Right atrium auricular region (tissue), 2 donors: ENCODE measurements at regions not wholly inside any gene's neighbourhood (a gene's known extent, or its start where the extent isn't known, plus 50 kb on each side); places are given as distances from the start of the nearest gene placed in this dataset.
"Not testable (repeated sequence)": the region's sequence is repeated elsewhere in the genome, so short reads cannot be mapped to it uniquely, and the experiment has no call there.

ENCODE experiments used
- DNase-seq: peaks from one replicate; pipeline ENCODE4 v3.0.0-alpha.2; 2019; ENCODE audit warnings: low spot score
- H3K27ac ChIP-seq, 2 donors: fragments of 200-600 bp; sonication (generic); 1 replicate in 1 of 2; 2 replicates in 1 of 2; pipeline ENCODE4 v1.5.1; 2016 to 2019
- H3K27me3 ChIP-seq, 2 donors: fragments of 200-600 bp; sonication (generic); one replicate each; pipeline versions ENCODE4 v1.5.1 to v1.6.0; 2017 to 2019
- H3K36me3 ChIP-seq: fragments of 200-600 bp; sonication (generic); one replicate; pipeline ENCODE4 v1.5.1; 2016
- H3K4me1 ChIP-seq, 2 donors: fragments of 200-600 bp; sonication (generic); one replicate each; pipeline versions ENCODE4 v1.5.1 to v1.6.0; 2017 to 2019
- H3K4me3 ChIP-seq, 2 donors: fragments of 200-600 bp; sonication (generic); 1 replicate in 1 of 2; 2 replicates in 1 of 2; pipeline ENCODE4 v1.5.1; 2017 to 2019; ENCODE audit warnings: mild to moderate bottlenecking in 1 of 2, moderate library complexity in 1 of 2
- H3K9me3 ChIP-seq, 2 donors: fragments of 200-600 bp; sonication (generic); one replicate each; pipeline ENCODE4 v1.5.1; 2019
- TF ChIP-seq, protein P1 (sequence below), 2 donors: fragments of 200-600 bp; sonication (generic); IDR thresholded peaks; one replicate each; pipeline ENCODE4 v1.5.1; 2019; ENCODE audit warnings: antibody characterized with exemption in 2 of 2

DNA sequence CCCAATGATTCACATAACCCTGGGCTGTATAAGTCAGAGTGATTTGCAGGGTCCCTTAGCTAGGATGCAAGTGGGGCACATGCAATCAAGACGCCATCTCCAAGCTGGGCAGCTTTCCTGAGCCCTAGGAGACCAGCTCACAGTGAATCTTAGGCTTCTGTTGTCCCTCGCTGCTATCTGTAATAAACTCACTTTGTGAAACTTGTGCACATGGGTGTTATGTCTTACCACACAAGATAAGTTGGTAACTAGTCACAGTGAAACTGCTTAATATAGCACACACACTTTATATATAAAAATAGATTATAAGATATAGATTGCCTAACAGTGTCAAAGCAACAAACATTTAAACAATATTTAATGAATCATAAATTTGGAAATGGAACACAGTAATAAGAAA is 658.5 kb downstream of the SLCO4C1 start:
- no peak overlapping the region for H3K4me3 ChIP-seq
- H3K4me1 ChIP-seq = no peaks in the 10 kb centered on the region
- TF ChIP-seq, protein P1, sequence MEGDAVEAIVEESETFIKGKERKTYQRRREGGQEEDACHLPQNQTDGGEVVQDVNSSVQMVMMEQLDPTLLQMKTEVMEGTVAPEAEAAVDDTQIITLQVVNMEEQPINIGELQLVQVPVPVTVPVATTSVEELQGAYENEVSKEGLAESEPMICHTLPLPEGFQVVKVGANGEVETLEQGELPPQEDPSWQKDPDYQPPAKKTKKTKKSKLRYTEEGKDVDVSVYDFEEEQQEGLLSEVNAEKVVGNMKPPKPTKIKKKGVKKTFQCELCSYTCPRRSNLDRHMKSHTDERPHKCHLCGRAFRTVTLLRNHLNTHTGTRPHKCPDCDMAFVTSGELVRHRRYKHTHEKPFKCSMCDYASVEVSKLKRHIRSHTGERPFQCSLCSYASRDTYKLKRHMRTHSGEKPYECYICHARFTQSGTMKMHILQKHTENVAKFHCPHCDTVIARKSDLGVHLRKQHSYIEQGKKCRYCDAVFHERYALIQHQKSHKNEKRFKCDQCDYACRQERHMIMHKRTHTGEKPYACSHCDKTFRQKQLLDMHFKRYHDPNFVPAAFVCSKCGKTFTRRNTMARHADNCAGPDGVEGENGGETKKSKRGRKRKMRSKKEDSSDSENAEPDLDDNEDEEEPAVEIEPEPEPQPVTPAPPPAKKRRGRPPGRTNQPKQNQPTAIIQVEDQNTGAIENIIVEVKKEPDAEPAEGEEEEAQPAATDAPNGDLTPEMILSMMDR (IDR thresholded peaks at IDR 0.05) = no peak
- DNase-seq = no peak
- no peaks in the 10 kb centered on the region for H3K27me3 ChIP-seq
- H3K9me3 ChIP-seq = no peaks in the 10 kb centered on the region
- H3K27ac ChIP-seq = no peak overlapping the region
- H3K36me3 ChIP-seq = no peaks in the 10 kb centered on the region

- DNase-seq, H3K27ac ChIP-seq, H3K36me3 ChIP-seq, H3K4me3 ChIP-seq, H3K9me3 ChIP-seq, H3K27me3 ChIP-seq, H3K4me1 ChIP-seq: not testable (repeated sequence)
These were observed 668.3 kb downstream of the SLCO4C1 start for GRCh38 chr5:101627770-101628169.

DNA sequence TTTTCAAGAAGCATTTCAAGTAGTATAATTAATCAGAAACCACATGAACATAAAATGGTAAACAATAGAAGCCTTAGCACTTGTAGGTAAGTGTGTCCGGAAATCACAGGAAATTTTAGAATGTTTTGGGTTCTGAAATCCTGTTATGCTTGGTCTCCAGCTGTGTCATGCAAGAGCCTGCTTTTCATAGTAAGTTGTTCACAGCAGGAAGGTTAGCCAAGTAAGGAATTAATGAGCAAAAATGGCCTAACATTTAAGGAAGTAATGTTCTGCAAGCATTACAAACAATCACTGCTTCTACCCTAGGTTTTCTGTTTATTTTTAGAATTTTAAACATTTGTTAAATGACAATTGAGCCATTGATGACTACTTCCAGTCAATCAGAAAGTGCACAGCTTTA is 669.5 kb downstream of the SLCO4C1 start:
- H3K27me3 ChIP-seq = no peaks in the 10 kb centered on the region
- no peaks in the 10 kb centered on the region for H3K9me3 ChIP-seq
- H3K27ac ChIP-seq = no peak overlapping the region
- H3K4me1 ChIP-seq = no peaks in the 10 kb centered on the region
- TF ChIP-seq, protein P1 (IDR thresholded peaks at IDR 0.05) = no peak
- H3K4me3 ChIP-seq = no peak overlapping the region
- no peak for DNase-seq
- no peaks in the 10 kb centered on the region for H3K36me3 ChIP-seq

DNA sequence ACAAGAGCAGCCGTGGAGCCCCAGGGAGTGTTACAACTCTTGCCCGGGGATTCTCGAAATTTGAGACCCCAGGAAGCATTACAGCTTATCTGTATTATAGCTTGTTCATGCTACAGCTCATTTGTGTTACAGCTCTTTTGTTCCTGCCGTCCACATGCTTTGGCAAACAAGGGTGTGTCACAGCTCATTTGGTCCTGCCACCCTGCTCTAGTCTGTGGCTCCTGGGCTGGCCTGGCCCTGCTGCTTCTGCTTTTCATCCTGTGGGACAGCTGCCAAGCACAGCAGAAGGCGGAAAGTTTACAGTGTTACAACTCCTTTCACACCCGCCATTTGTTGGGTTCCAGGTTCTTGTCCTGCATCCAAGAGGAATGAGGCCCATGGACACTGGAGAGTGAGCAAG is 685.0 kb downstream of the SLCO4C1 start:
- no peaks in the 10 kb centered on the region for H3K27me3 ChIP-seq
- DNase-seq = no peak
- no peaks in the 10 kb centered on the region for H3K9me3 ChIP-seq
- H3K4me1 ChIP-seq = no peaks in the 10 kb centered on the region
- no peaks in the 10 kb centered on the region for H3K36me3 ChIP-seq
- H3K4me3 ChIP-seq = no peak overlapping the region
- TF ChIP-seq, protein P1 (IDR thresholded peaks at IDR 0.05) = no peak
- H3K27ac ChIP-seq = no peak overlapping the region

DNA sequence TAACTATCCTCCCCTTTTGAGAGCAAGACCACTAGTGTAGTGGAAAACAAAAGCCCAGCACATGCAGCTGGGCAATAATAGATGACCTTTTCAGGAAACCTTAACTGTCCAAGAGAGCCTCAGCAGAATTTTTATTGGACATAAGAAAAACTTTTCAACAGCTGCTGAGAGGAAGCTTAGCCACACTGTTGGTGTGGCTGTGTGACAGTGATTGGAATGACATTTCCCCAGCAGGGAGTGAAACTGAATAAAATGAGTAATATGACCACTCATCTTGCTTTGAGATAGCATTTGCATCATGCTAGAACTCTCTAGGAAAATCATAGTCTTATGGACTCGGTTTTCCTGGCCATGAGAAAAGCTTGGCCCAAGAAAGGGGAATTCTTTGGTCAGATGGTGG is 687.8 kb downstream of the SLCO4C1 start:
- H3K27me3 ChIP-seq = no peaks in the 10 kb centered on the region
- no peak overlapping the region for H3K27ac ChIP-seq
- no peak for DNase-seq
- H3K36me3 ChIP-seq = no peaks in the 10 kb centered on the region
- TF ChIP-seq, protein P1 (IDR thresholded peaks at IDR 0.05) = no peak
- H3K9me3 ChIP-seq = no peaks in the 10 kb centered on the region
- no peak overlapping the region for H3K4me3 ChIP-seq
- H3K4me1 ChIP-seq = no peaks in the 10 kb centered on the region

DNA sequence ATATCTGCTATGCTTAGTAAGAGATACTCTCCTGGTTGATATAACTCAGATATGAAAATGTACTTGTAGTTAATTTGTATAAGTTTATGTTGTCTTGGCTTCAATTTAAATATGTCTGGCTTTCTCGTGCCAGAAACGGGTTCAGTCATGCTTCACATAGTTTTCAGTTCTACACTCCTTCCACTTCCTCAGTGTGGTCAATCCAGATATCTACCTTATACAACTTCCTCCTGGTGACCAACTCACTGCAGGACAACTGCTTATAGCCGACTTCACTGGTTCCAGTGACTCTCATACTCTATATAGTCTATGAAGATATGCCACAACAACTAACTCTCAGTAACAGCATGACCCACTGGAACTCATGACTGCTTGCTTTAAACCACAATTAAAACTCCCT is 690.4 kb downstream of the SLCO4C1 start:
- TF ChIP-seq, protein P1 (IDR thresholded peaks at IDR 0.05) = no peak
- no peaks in the 10 kb centered on the region for H3K4me1 ChIP-seq

More for the DNA sequence above, 690.4 kb downstream of the SLCO4C1 start:
- H3K4me3 ChIP-seq = no peak overlapping the region
- H3K36me3 ChIP-seq = no peaks in the 10 kb centered on the region
- no peak overlapping the region for H3K27ac ChIP-seq
- no peaks in the 10 kb centered on the region for H3K9me3 ChIP-seq
- H3K27me3 ChIP-seq = no peaks in the 10 kb centered on the region
- DNase-seq = no peak
